Effector CD8-positive, alpha-beta T cell (primary cell): ENCODE measurements at regions not wholly inside any gene's neighbourhood (a gene's known extent, or its start where the extent isn't known, plus 50 kb on each side); places are given as distances from the start of the nearest gene placed in this dataset.

Experiments
- DNase-seq: peaks from one replicate; lab custom pipeline; 2025; lab: John Stamatoyannopoulos, UW

GRCh38 chr2:122491011-122491410 lies 735.6 kb downstream of the TSN start:
- DNase-seq: no peak

- no peak for DNase-seq
These were observed 745.1 kb downstream of the TSN start for GRCh38 chr2:122500316-122501105.

GRCh38 chr2:122506620-122507019 lies 751.2 kb downstream of the TSN start:
- DNase-seq: no peak

- DNase-seq: no peak
These were observed 751.8 kb downstream of the TSN start for GRCh38 chr2:122507261-122507660.

DNA sequence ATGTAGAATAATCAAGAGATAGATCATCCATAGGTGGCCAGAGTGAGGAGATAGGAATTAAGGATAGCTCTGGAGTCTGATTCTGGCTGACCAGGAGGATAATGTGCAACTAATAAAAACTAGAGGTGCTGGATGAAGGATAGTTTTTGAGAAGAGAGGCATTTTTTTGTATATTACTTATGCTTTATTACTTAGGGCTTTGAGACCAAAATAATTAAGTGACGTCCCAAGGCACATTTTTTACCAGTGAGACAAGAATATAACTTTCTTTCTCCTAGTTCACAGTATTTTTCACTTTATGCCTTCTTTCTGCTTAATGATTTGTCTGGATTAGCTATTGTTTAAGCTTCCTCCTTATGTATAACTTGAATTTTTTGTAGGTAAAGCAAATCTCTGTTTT lies 756.6 kb downstream of the TSN start:
- no peak for DNase-seq

DNA sequence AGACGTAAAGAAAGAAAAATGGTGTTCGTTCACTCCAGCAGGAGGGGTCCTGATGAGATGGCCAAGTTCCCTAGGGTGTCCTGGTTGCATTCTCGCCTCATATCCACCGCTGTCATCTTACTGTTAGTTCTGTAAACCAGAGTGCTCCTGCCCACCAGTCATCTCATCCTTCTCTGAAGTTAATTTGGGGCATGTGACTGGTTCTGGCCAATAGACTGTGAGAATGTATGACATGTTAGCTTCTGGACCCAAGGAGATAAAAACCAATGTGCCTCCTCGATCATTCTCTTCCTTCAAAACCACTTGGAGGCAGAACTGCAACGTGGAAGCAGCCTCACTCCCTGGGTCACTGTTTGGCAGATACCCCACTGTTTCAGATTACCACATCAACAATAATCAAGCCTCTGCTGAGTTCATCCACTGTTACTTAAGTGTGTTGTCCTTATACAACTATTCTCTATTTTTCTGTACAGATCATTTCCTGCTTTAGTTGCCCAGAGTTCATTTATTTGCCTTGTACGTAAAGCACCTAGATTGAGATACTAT lies 759.1 kb downstream of the TSN start:
- no peak for DNase-seq

DNA sequence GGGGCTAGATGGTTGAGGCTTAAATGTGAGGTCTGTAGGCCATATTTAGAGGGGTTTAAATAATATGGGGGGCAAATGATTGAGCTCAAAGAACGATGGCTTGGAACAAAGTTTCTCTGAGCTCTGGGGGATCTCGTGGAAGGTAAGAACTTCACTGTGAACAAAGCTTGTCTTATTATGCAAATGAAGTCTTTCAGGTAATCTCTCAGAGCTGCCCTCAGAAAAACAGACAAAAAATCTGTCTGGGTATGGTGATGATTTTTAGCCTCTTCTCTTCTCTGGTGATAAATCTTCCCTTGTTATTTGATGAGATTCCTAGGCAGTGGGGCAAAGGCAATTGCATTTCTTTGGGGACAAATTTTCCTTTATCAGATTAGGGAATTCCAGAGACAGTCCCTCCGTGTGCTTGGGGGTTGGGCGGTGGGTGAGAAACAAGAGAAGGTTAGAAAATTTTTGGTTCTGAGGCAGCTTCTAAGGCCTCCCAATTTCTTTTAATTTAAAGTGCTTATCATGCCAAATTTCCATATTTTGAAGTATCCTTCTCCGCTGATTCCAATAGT lies 760.4 kb downstream of the TSN start:
- DNase-seq: no peak

GRCh38 chr2:122516775-122517174 lies 761.3 kb downstream of the TSN start:
- no peak for DNase-seq

- DNase-seq: no peak
These were observed 763.9 kb downstream of the TSN start for GRCh38 chr2:122519366-122519765.

- no peak for DNase-seq
These were observed 764.6 kb downstream of the TSN start for GRCh38 chr2:122519821-122520611.

DNA sequence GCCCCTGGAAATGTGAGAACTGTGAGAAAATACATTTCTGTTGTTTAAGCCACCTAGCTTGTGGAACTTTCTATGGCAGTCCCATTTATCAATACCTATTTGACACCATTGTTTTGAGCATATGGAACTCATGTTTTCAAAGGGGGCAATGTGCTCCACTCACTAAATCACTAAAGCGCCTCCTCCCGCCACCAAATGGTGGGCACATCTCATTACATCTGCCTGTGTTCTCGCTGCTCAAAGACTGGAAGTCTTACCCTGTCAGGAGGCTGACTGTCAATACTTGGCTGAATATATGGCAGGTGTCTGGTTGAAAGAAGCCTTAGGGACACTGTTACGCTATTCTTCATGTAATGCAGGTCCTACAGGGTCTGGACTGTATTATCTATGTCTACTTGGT lies 767.7 kb downstream of the TSN start:
- no peak for DNase-seq

- DNase-seq: no peak
These were observed 768.5 kb downstream of the TSN start for GRCh38 chr2:122523981-122524380.

GRCh38 chr2:122525336-122525735 lies 769.9 kb downstream of the TSN start:
- DNase-seq: no peak

- DNase-seq: no peak
These were observed 772.6 kb downstream of the TSN start for GRCh38 chr2:122528061-122528460.

GRCh38 chr2:122528958-122529705 lies 773.7 kb downstream of the TSN start:
- DNase-seq: no peak

DNA sequence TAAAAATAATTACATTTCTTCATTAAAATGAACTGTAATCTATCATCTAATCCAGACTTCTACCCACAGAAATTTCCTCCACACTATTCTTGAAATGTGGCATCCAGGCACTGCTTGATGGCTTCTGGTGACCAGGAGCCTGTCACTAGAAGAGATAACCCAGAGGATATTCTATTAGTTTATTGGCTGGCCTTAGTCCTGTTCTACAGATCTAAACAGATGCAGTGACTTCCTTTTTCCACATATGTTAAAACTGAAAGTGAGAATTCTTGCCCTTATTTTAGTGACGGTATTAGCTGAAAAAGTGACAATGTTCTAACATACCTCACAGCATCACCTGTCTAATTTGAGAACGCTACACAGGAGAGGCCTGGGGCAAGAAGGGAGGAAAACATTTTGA lies 775.4 kb downstream of the TSN start:
- DNase-seq: no peak

GRCh38 chr2:122531290-122532071 lies 776.0 kb downstream of the TSN start:
- no peak for DNase-seq

GRCh38 chr2:122532072-122532344 lies 776.6 kb downstream of the TSN start:
- no peak for DNase-seq

GRCh38 chr2:122532481-122532880 lies 777.0 kb downstream of the TSN start:
- DNase-seq: no peak

- DNase-seq: no peak
These were observed 780.6 kb downstream of the TSN start for GRCh38 chr2:122535960-122536505.

DNA sequence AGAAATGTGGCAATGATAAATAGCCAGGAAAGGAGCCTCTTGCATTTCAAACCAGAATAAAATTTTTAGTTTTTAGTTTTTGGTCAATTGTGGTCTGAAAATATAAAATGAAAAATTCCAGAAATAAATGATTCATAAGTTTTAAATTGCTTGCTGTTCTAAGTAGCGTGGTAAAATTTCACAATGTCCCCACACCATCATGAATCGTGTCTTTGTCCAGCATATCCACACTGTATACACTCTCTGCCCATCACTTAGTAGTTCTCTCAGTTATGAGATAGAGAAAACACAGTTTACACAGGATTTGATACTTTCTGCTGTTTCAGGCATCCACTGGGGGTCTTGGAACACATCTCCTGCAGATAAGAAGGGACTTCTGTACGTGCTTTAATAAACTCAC lies 783.9 kb downstream of the TSN start:
- DNase-seq: no peak
